Astrocyte (in vitro differentiated cells and primary cell): ENCODE measurements at regions not wholly inside any gene's neighbourhood (a gene's known extent, or its start where the extent isn't known, plus 50 kb on each side); places are given as distances from the start of the nearest gene placed in this dataset.

Experiments
- CTCF ChIP-seq: IDR thresholded peaks from 2 replicates; pipeline ENCODE4 v1.5.1; 2011; ENCODE audit warnings: low read depth, mild to moderate bottlenecking, inconsistent platforms, low read length, moderate library complexity; ENCODE audit not compliant: insufficient read depth
- EZH2 ChIP-seq: IDR thresholded peaks from 2 replicates; pipeline ENCODE4 v1.6.1; 2012; ENCODE audit warnings: mild to moderate bottlenecking, low read length, inconsistent platforms; ENCODE audit not compliant: insufficient read depth

- TF ChIP-seq CTCF, result no peak
- TF ChIP-seq EZH2, result no peak
Observed at GRCh38 chr3:33956206-33956605, 157.8 kb downstream of the PDCD6IP start.
